Central memory CD8-positive, alpha-beta T cell (primary cell): ENCODE measurements at regions not wholly inside any gene's neighbourhood (a gene's known extent, or its start where the extent isn't known, plus 50 kb on each side); places are given as distances from the start of the nearest gene placed in this dataset.

Experiments used
- ATAC-seq: fragments of 150-1000 bp; cut with Tn5 transposase; replicated peaks from 2 replicates; pipeline ENCODE4 v1.10.0; 2022; ENCODE audit warnings: mild to moderate bottlenecking, moderate FRiP score, moderate number of reproducible peaks; ENCODE audit not compliant: poor library complexity, severe bottlenecking; ENCODE audit errors: extremely low read depth
- DNase-seq, 2 donors: peaks; one replicate each; pipeline ENCODE4 v3.0.0; 2021; ENCODE audit warnings: low spot score in 2 of 2
- H3K27ac Mint-ChIP-seq: one replicate; pipeline ENCODE4 v1.8.0; 2022; ENCODE audit warnings: low read depth, mild to moderate bottlenecking, moderate library complexity, mixed read lengths
- H3K27me3 Mint-ChIP-seq: one replicate; pipeline ENCODE4 v1.8.0; 2022; ENCODE audit warnings: mixed read lengths
- H3K36me3 Mint-ChIP-seq: one replicate; pipeline ENCODE4 v1.8.0; 2022; ENCODE audit warnings: mild to moderate bottlenecking, moderate library complexity, mixed read lengths; ENCODE audit not compliant: insufficient read depth
- H3K4me1 Mint-ChIP-seq: one replicate; pipeline ENCODE4 v1.8.0; 2022; ENCODE audit warnings: mixed read lengths
- H3K4me3 Mint-ChIP-seq: one replicate; pipeline ENCODE4 v1.8.0; 2022; ENCODE audit warnings: mild to moderate bottlenecking, moderate library complexity, mixed read lengths
- H3K9me3 Mint-ChIP-seq: one replicate; pipeline ENCODE4 v1.8.0; 2022; ENCODE audit warnings: mixed read lengths

DNA sequence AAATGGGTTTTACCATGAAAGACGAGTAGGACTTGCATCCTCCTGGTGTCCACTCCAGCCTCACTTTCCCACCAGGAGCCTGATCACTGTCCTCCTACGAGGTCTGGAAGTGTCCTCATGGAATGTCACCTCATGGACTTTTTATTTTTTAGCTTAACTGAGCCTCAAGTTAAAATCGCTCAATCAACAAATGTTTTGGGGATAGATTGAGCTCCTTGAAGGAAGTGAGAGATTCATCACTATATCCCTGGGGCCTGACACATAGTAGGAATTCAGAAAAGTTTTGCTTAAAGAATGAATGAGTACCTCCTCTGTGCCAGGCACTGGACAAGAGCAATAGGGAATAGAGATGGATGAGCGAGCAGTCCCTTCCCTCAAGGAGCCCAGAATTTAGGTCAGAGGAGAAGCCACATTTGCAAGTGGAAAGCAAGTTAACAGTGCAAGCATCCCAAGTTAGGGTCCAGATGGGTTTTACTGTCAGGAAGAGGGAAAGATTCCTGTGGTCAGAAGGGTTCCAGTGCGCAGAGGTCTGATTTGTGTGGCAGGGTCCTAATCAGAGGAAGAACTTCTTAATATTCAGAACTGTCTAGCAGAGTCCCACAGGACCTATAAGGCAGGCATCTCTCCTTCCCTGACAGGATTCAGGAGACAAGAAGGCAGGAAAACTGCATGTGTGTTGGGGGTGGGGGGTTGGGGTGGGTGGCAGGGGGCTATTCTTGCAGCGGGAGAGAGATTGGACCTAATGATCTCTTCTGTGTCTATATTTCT, 67.0 kb downstream of the MYCN start:
- Mint-ChIP-seq H3K36me3 (no peaks in the 10 kb centered on the region), H3K27me3 (no peaks in the 10 kb centered on the region), H3K4me3 (no peak overlapping the region), H3K9me3 (peaks cover 5% of the 10 kb centered on the region), H3K27ac (no peak overlapping the region), H3K4me1 (no peaks in the 10 kb centered on the region)
- ATAC-seq (no peak), DNase-seq (no peak)

DNA sequence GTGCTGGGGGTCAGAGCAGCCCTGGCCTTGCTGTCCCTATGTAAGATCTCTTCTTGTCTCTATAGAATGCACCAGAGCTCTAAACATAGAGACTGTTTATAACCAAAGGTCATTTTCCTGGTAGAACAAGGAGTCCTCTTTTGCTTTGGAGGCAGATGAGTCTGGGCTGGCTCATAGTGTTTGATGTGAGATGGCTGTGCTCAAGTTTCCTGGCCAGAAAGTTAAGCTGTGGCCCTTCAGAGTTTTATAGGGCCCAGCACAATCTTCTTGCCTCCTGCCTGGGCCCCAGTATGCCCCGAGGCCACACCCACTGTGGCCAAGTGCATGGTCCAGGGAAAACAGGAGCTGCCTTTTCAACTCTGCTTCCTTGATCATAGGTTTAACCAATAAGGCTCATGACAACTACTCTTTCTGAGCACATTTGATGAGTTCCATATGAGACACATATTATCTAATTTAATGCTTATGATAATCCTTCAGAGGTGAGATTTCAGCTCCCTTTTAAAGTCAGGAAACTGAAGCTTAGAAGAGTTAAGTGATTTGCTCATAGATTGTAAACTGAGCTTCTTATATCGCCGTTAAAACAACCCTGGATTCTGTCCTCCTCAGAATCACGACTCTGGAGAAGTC, 66.3 kb downstream of the MYCN start:
- ATAC-seq (no peak), DNase-seq (no peak)
- Mint-ChIP-seq H3K9me3 (peaks cover 5% of the 10 kb centered on the region), H3K4me3 (no peak overlapping the region), H3K36me3 (no peaks in the 10 kb centered on the region), H3K27me3 (no peaks in the 10 kb centered on the region), H3K4me1 (no peaks in the 10 kb centered on the region), H3K27ac (no peak overlapping the region)

DNA sequence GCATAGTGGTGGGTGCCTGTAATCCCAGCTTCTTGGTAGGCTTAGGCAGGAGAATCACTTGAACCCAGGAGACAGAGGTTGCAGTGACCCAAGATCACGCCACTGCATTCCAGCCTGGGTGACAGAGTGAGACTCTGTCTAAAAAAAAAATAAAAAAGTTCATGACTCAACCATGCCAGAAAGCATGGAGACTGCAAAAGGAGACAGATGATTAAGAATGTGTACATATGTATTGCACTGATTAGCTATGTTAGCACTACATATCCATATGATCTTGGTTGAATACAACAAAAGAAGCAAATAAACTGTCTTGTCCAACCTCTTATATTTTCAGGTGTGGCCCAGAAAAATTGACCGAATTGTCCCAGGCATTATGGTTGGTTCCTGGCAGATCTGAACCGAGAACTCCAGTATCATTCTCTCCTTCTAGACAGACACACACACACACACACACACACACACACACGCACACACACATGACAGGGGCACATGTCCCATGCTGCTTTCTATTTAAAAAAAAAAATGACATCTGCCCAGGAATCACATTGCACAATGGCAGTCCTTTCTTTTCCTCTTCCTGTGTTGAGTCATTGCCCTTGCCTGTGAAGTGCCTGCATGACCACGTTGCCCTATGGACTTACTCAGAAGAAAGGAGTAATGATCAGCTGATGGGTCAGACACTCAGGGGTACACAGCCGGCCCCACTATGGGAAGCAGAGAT, 65.6 kb downstream of the MYCN start:
- Mint-ChIP-seq H3K27me3 (no peaks in the 10 kb centered on the region), H3K4me1 (no peaks in the 10 kb centered on the region), H3K36me3 (no peaks in the 10 kb centered on the region), H3K4me3 (no peak overlapping the region), H3K9me3 (peaks cover 5% of the 10 kb centered on the region), H3K27ac (no peak overlapping the region)
- no peak for ATAC-seq
- DNase-seq = no peak

DNA sequence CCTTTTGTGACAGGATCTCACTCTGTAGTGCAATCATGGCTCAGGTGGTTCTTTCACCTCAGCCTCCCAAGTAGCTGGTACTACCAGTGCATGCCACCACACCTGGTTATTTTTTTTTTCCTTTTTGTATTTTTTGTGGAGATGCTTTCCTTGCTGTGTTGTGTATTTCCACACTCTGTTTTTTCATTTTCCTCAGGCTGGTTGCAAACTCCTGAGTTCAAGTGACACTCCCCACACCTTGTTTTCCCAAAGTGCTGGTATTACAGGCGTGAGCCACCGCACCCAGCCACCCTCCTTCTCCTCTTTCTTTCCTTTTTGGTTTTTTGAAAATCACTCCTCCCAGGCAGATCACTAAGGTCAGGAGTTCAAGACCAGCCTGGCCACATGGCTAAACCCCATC, 65.0 kb downstream of the MYCN start:
- H3K36me3 Mint-ChIP-seq = no peaks in the 10 kb centered on the region
- peaks cover 7% of the 10 kb centered on the region for H3K9me3 Mint-ChIP-seq
- no peak overlapping the region for H3K27ac Mint-ChIP-seq
- H3K4me3 Mint-ChIP-seq = no peak overlapping the region
- no peaks in the 10 kb centered on the region for H3K4me1 Mint-ChIP-seq
- DNase-seq (no peak), ATAC-seq (no peak)
- no peaks in the 10 kb centered on the region for H3K27me3 Mint-ChIP-seq

DNA sequence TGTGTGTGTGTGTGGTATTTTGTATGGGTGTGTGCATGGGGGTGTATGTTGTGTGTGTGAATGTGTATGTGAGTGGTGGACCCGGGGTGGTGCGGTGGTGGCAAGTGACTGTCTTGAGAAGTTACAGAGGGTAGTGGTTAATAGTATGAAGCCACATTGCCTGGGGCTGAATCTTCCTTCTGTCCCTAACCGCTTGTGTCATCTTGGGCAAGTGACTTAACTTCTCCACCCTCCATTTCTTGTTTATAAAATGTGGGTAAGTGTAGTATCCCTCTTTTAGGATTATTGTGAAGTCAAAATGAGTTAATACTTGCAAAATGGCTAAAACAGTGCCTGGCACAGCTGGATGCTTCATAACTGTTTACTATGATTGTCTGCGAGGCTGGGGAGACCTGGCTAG, 63.5 kb downstream of the MYCN start:
- no peak overlapping the region for H3K27ac Mint-ChIP-seq
- no peaks in the 10 kb centered on the region for H3K36me3 Mint-ChIP-seq
- ATAC-seq (no peak), DNase-seq (no peak)
- H3K27me3 Mint-ChIP-seq = no peaks in the 10 kb centered on the region
- no peaks in the 10 kb centered on the region for H3K4me1 Mint-ChIP-seq
- no peak overlapping the region for H3K4me3 Mint-ChIP-seq
- peaks cover 10% of the 10 kb centered on the region for H3K9me3 Mint-ChIP-seq

DNA sequence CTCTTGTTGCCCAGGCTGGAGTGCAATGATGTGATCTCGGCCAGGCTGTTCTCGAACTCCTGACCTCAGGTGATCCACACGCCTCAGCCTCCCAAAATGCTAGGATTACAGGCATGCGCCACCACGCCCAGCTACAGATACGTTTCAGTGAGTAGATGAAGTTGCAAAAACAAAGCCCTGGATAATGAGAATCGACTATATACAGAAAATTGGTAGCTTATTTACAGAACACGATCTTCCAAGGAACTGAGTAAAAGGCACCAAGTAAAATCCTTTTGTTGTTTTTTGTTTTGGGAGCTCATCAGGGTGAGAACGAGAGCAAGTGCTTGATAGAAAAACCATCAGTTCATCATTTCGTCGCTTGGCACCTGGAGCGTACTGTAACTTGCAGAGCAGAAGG, 62.8 kb downstream of the MYCN start:
- H3K27me3 Mint-ChIP-seq = no peaks in the 10 kb centered on the region
- H3K9me3 Mint-ChIP-seq = peaks cover 10% of the 10 kb centered on the region

DNA sequence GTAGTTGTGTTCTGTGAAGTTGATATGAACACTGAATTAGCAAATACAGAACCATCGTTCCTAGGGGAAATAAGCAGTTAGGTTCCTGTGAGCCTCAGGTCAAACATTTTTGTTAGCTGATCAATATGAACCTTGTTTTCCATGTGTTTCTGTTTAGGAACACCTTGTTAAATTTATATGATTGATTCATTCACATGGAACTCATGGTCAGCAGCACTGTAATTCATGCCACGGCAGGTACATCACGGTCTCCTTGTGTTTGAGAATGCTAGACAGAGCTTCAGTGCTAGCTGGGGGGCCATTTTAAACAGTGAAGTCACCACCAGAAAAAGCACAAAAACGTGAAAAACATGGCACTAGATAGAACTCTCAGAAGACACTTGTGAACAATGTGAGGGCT, 62.2 kb downstream of the MYCN start:
- Mint-ChIP-seq H3K4me3 (no peak overlapping the region), H3K27ac (no peak overlapping the region), H3K4me1 (no peaks in the 10 kb centered on the region), H3K9me3 (peaks cover 10% of the 10 kb centered on the region), H3K27me3 (no peaks in the 10 kb centered on the region), H3K36me3 (no peaks in the 10 kb centered on the region)
- DNase-seq = no peak
- ATAC-seq = no peak

More for the DNA sequence above, 62.8 kb downstream of the MYCN start:
- Mint-ChIP-seq H3K27ac (no peak overlapping the region), H3K4me1 (no peaks in the 10 kb centered on the region), H3K4me3 (no peak overlapping the region), H3K36me3 (no peaks in the 10 kb centered on the region)
- ATAC-seq (no peak), DNase-seq (no peak)

DNA sequence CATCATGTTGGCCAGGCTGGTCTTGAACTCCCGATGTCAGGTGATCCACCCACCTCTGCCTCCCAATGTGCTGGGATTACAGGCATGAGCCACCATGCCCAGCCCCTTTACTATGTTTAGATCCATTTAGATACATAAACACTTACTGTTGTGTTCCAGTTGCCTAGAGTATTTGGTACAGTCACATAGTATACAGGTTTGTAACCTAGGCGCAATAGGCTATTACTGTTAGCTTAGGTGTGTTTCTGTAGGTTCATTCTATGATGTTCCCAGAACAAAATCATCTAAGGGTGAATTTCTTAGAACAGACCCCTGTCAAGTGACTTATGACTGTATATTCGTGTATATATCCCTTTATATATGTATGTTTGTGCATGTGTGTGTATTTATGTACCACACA, 61.8 kb downstream of the MYCN start:
- H3K27ac Mint-ChIP-seq = no peak overlapping the region
- no peak overlapping the region for H3K4me3 Mint-ChIP-seq
- no peaks in the 10 kb centered on the region for H3K36me3 Mint-ChIP-seq
- H3K4me1 Mint-ChIP-seq = no peaks in the 10 kb centered on the region
- H3K9me3 Mint-ChIP-seq = peaks cover 10% of the 10 kb centered on the region
- DNase-seq = no peak
- H3K27me3 Mint-ChIP-seq = no peaks in the 10 kb centered on the region
- ATAC-seq = no peak

DNA sequence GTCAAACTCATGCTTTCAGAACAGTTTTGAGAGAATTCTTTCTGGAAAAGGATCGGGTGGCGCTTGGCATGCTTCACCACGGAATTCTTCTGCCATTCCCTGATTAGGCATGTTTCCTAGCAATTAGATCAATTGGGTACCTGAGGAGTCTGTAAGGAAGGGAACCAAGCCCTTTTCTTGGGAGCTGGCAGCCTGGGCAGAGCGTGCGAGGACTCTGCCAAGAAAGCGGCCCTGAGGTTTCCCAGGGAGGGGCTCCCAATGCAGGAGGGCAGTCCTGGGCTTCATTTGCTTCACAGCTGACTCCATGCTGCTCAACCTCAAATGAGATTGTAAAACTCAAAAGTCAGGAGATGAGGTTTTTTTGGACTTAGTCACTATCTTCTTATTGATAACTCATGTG, 60.3 kb downstream of the MYCN start:
- no peak overlapping the region for H3K27ac Mint-ChIP-seq
- no peak overlapping the region for H3K4me3 Mint-ChIP-seq
- no peaks in the 10 kb centered on the region for H3K36me3 Mint-ChIP-seq
- H3K9me3 Mint-ChIP-seq = peaks cover 10% of the 10 kb centered on the region
- no peak for DNase-seq
- no peaks in the 10 kb centered on the region for H3K27me3 Mint-ChIP-seq
- no peaks in the 10 kb centered on the region for H3K4me1 Mint-ChIP-seq
- ATAC-seq = no peak

DNA sequence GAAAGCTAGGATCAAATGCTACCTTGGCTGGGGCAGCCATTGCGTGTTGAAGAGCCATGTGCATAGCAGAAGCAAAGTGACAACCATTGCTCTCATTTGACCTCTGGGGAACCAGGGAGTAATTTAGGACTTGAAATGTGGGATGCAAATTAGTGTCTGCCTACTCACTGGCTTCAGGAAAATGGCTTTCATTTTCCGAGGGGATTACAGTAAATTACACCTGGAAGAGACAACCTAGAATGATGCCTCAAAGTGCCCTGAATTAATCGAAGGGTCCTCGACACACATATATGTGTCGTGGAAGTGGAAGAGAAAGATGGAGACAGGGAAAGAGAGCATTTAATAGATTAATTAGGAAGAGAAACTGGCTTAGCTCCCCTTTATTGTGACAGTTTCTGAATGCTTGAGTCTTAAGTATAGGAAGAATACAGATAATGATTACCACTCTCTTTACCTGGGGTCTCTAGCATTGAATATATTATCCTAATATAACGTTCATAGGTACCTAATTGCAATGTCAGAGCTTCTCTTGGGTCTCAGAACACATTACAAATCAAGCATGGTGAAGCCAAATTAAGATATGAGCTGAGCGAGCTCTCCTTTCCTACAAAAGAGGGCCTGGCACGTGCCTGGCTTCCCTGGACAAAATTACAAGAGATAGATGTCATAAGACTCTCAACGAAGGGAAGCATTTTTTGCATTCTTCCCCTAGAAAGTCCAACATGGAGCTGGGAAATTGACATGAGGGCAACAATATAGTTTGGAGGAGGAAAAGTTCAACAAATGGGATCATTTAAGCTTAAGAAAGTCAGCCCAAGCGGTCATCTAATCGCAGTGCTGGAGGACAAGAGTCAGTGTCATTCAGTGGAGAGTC, 59.5 kb downstream of the MYCN start:
- Mint-ChIP-seq H3K9me3 (peaks cover 8% of the 10 kb centered on the region), H3K4me1 (no peaks in the 10 kb centered on the region), H3K27me3 (no peaks in the 10 kb centered on the region), H3K4me3 (no peak overlapping the region), H3K27ac (no peak overlapping the region), H3K36me3 (no peaks in the 10 kb centered on the region)
- DNase-seq = no peak
- no peak for ATAC-seq

DNA sequence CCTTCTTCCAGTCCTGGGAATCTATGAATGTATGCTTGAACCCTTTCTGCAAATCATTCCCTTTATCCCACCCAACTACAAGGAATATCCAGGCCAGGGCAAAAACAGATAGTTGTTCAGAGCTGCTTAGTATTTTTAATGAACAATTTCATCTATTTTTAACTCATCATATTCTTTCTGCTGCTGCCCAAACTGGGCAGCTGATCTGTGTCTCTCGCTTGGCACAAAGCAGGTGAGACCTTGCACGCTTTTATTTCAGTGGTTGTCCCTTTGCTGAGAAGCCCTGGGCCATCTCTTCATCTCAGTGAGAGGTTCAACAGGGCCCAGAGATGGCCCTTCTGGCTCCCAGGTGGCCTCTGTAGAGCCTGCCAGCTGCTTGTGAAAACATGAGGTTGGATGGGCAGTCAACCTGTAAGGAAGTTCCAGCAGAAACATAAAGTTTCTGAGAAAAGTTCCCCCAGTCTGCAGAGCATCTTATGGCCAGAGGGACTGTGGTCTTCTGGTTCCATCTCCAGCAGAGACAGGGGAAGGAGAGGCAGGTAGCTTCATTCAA, 57.5 kb downstream of the MYCN start:
- no peak overlapping the region for H3K4me3 Mint-ChIP-seq
- no peaks in the 10 kb centered on the region for H3K36me3 Mint-ChIP-seq
- peaks cover 18% of the 10 kb centered on the region for H3K9me3 Mint-ChIP-seq
- H3K4me1 Mint-ChIP-seq = no peaks in the 10 kb centered on the region
- no peak for DNase-seq
- no peak overlapping the region for H3K27ac Mint-ChIP-seq
- no peaks in the 10 kb centered on the region for H3K27me3 Mint-ChIP-seq
- ATAC-seq = no peak
